ENCODE measurements at regions not wholly inside any gene's neighbourhood (a gene's known extent, or its start where the extent isn't known, plus 50 kb on each side); places are given as distances from the start of the nearest gene placed in this dataset.
"Not testable (repeated sequence)": the region's sequence is repeated elsewhere in the genome, so short reads cannot be mapped to it uniquely, and the experiment has no call there.

- DNase-seq: no peak
These were observed 523.4 kb downstream of the TENT5A start for GRCh38 chr6:81228912-81229555.

GRCh38 chr6:81226957-81227356 is 525.5 kb downstream of the TENT5A start:
- no peak for DNase-seq

- no peak for DNase-seq
These were observed 535.8 kb downstream of the TENT5A start for GRCh38 chr6:81216668-81217067.

GRCh38 chr6:81215092-81215432 is 537.4 kb downstream of the TENT5A start:
- DNase-seq: no peak

GRCh38 chr6:81214414-81215091 is 537.9 kb downstream of the TENT5A start:
- no peak for DNase-seq

GRCh38 chr6:81204731-81205130 is 547.8 kb downstream of the TENT5A start:
- DNase-seq: no peak

- DNase-seq: no peak
These were observed 558.1 kb downstream of the TENT5A start for GRCh38 chr6:81194374-81194773.

GRCh38 chr6:81172056-81172740 is 580.3 kb downstream of the TENT5A start:
- DNase-seq: no peak

GRCh38 chr6:81169166-81169565 is 583.3 kb downstream of the TENT5A start:
- no peak for DNase-seq

- no peak for DNase-seq
These were observed 585.7 kb downstream of the TENT5A start for GRCh38 chr6:81166770-81167169.

GRCh38 chr6:81158956-81159355 is 593.5 kb downstream of the TENT5A start:
- DNase-seq: no peak

GRCh38 chr6:81148751-81149150 is 603.7 kb downstream of the TENT5A start:
- no peak for DNase-seq

GRCh38 chr6:81145506-81145905 is 607.0 kb downstream of the TENT5A start:
- no peak for DNase-seq

- DNase-seq: no peak
These were observed 608.1 kb downstream of the TENT5A start for GRCh38 chr6:81144346-81144745.

GRCh38 chr6:81138236-81138635 is 614.2 kb downstream of the TENT5A start:
- no peak for DNase-seq

- DNase-seq: no peak
These were observed 621.5 kb downstream of the TENT5A start for GRCh38 chr6:81130969-81131368.

GRCh38 chr6:81130061-81130460 is 622.4 kb downstream of the TENT5A start:
- DNase-seq: no peak

GRCh38 chr6:81128671-81129070 is 623.8 kb downstream of the TENT5A start:
- DNase-seq: no peak

- no peak for DNase-seq
These were observed 626.3 kb downstream of the TENT5A start for GRCh38 chr6:81126150-81126549.

- DNase-seq: no peak
These were observed 632.2 kb downstream of the TENT5A start for GRCh38 chr6:81120280-81120679.

GRCh38 chr6:81105998-81106397 is 646.5 kb downstream of the TENT5A start:
- no peak for DNase-seq

- DNase-seq: no peak
These were observed 654.2 kb downstream of the TENT5A start for GRCh38 chr6:81098109-81098814.

GRCh38 chr6:81096464-81096863 is 656.0 kb downstream of the TENT5A start:
- not testable (repeated sequence) for DNase-seq

GRCh38 chr6:81093051-81093450 is 659.4 kb downstream of the TENT5A start:
- DNase-seq: no peak
